Smooth muscle cell (in vitro differentiated cells): ENCODE measurements at regions not wholly inside any gene's neighbourhood (a gene's known extent, or its start where the extent isn't known, plus 50 kb on each side); places are given as distances from the start of the nearest gene placed in this dataset.

Source experiments
- DNase-seq: peaks from one replicate; lab custom pipeline; 2025; ENCODE audit not compliant: unreplicated experiment; lab: John Stamatoyannopoulos, UW
- H2AFZ ChIP-seq: fragments of 200-600 bp; sonication (generic); 2 replicates; pipeline ENCODE4 v1.6.0; 2016; ENCODE audit warnings: antibody characterized with exemption, low read depth, mild to moderate bottlenecking
- H3F3A ChIP-seq: fragments of 200-600 bp; sonication (generic); 2 replicates; pipeline ENCODE4 v1.6.0; 2017; ENCODE audit warnings: antibody characterized with exemption, low read depth
- H3K27ac ChIP-seq: fragments of 200-600 bp; sonication (generic); 2 replicates; pipeline ENCODE4 v1.5.1; 2016; ENCODE audit warnings: low read depth, mild to moderate bottlenecking
- H3K27me3 ChIP-seq: fragments of 200-600 bp; sonication (generic); 2 replicates; pipeline ENCODE4 v1.6.1; 2016; ENCODE audit warnings: low read depth, mild to moderate bottlenecking
- H3K36me3 ChIP-seq: fragments of 200-600 bp; sonication (generic); 2 replicates; pipeline ENCODE4 v1.5.1; 2016; ENCODE audit warnings: low read depth
- H3K4me1 ChIP-seq: fragments of 200-600 bp; sonication (generic); 2 replicates; pipeline ENCODE4 v1.5.1; 2016; ENCODE audit warnings: low read depth
- H3K4me2 ChIP-seq: fragments of 200-600 bp; sonication (generic); 2 replicates; pipeline ENCODE4 v1.6.0; 2016; ENCODE audit warnings: mild to moderate bottlenecking
- H3K4me3 ChIP-seq: fragments of 200-600 bp; sonication (generic); 2 replicates; pipeline ENCODE4 v1.5.1; 2016; ENCODE audit warnings: mild to moderate bottlenecking
- H3K79me2 ChIP-seq: fragments of 200-600 bp; sonication (generic); 2 replicates; pipeline ENCODE4 v1.6.0; 2016; ENCODE audit warnings: low read depth, mild to moderate bottlenecking
- H3K9ac ChIP-seq: fragments of 200-600 bp; sonication (generic); 2 replicates; pipeline ENCODE4 v1.6.0; 2016; ENCODE audit warnings: low read depth
- H3K9me3 ChIP-seq: fragments of 200-600 bp; sonication (generic); replicated peaks from 2 replicates; pipeline ENCODE4 v1.5.1; 2016; ENCODE audit warnings: low read depth
- H4K20me1 ChIP-seq: fragments of 200-600 bp; sonication (generic); 2 replicates; pipeline ENCODE4 v1.6.0; 2016; ENCODE audit warnings: low read depth
- WGBS: methylation state at CpG from one replicate; pipeline ENCODE4 v1.1.7; 2016; ENCODE audit warnings: low lambda C conversion rate; 5-methylcytosine and 5-hydroxymethylcytosine counted together
- TF ChIP-seq, protein P1 (sequence below): fragments of 200-600 bp; sonication (generic); IDR thresholded peaks from 2 replicates; pipeline ENCODE4 v1.5.1; 2017; ENCODE audit warnings: borderline replicate concordance, mild to moderate bottlenecking, antibody characterized with exemption; ENCODE audit not compliant: insufficient read depth, poor library complexity, severe bottlenecking

DNA sequence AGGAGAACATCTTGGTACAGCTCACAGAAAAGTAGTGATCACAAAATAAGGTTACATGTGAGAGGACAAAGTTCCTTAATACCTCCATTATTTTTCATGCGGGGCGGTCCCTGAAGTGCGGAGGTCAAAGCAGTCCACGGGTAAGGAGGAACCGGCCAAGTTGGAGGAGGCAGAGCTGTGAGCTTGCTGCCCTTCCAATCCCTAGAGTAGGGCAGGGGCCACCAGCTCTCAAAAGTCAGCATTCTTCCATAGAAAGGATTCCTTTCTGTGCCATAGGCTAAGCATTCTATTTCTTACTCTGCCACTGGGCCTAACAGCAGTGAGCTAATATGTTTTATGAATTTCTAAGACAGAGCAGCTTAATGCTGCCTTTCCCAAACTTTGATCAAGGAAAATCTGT is 50.9 kb upstream of the USP1 start:
- 89% methylated on average over 5 of the region's 5 CpGs for WGBS
- DNase-seq = no peak
- Histone ChIP-seq H3K4me3 (no peak overlapping the region), H3K4me1 (peaks cover 11% of the 10 kb centered on the region), H4K20me1 (no peaks in the 10 kb centered on the region), H3K9ac (no peak overlapping the region), H3K27me3 (no peaks in the 10 kb centered on the region), H3K36me3 (no peaks in the 10 kb centered on the region), H3K4me2 (peak overlapping the region; percentile 5), H3K27ac (peak overlapping the region; percentile 28), H3K79me2 (no peaks in the 10 kb centered on the region), H3K9me3 (no peaks in the 10 kb centered on the region), H2AFZ (peak overlapping the region; percentile 40), H3F3A (peaks cover 6% of the 10 kb centered on the region)
- TF ChIP-seq, protein P1, sequence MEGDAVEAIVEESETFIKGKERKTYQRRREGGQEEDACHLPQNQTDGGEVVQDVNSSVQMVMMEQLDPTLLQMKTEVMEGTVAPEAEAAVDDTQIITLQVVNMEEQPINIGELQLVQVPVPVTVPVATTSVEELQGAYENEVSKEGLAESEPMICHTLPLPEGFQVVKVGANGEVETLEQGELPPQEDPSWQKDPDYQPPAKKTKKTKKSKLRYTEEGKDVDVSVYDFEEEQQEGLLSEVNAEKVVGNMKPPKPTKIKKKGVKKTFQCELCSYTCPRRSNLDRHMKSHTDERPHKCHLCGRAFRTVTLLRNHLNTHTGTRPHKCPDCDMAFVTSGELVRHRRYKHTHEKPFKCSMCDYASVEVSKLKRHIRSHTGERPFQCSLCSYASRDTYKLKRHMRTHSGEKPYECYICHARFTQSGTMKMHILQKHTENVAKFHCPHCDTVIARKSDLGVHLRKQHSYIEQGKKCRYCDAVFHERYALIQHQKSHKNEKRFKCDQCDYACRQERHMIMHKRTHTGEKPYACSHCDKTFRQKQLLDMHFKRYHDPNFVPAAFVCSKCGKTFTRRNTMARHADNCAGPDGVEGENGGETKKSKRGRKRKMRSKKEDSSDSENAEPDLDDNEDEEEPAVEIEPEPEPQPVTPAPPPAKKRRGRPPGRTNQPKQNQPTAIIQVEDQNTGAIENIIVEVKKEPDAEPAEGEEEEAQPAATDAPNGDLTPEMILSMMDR = no peak

DNA sequence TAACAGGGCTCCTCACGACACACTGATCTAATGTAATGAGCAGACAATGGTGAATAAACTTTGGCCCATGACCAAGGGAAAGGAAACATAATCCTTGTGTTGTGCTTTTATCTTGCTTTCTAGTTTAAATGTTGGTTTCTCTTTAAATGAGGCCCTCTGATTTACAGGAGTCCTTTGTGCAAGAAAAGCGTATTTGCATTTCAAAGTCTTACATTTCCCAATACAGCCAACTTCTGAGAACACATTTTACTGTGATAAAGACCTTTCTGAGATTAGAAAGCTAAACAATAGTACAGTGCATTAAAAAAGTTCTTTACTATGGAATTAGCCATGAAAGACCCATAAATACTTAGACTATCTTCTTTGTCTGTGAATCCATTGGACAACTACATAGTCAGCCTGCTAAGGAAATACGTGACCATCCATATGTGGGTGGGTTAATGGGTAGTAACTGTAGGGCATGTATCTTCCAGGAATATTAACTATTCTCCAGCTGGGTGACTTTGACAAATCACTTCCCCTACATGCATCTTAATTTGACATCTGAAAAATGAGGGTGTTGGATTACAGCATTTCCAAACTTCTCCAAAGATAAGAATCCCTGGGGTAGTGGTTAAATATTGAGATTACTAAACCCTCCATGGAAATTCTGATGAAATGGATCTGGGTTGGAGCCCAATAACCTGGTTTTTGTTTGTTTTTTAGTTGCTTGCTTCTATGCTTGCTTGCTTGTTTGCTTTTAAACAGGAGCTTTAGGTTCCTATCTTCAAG is 50.3 kb upstream of the USP1 start:
- no peak for DNase-seq
- H3K9me3 ChIP-seq = no peaks in the 10 kb centered on the region
- no peak overlapping the region for H3K4me3 ChIP-seq
- peaks cover 14% of the 10 kb centered on the region for H3K4me1 ChIP-seq
- peaks cover 6% of the 10 kb centered on the region for H3F3A ChIP-seq
- H2AFZ ChIP-seq = peak overlapping the region; percentile 67
- H3K4me2 ChIP-seq = peak overlapping the region; percentile 5
- no peaks in the 10 kb centered on the region for H3K27me3 ChIP-seq
- 24% methylated on average over 3 of the region's 3 CpGs for WGBS
- H3K9ac ChIP-seq = no peak overlapping the region
- H4K20me1 ChIP-seq = no peaks in the 10 kb centered on the region
- H3K79me2 ChIP-seq = no peaks in the 10 kb centered on the region
- TF ChIP-seq, protein P1 = no peak
- no peaks in the 10 kb centered on the region for H3K36me3 ChIP-seq
- H3K27ac ChIP-seq = peak overlapping the region; percentile 28
